IMR-90 (cell line): ENCODE measurements at regions not wholly inside any gene's neighbourhood (a gene's known extent, or its start where the extent isn't known, plus 50 kb on each side); places are given as distances from the start of the nearest gene placed in this dataset.

Experiments
- ATAC-seq: fragments of 200-7000 bp; cut with Tn5 transposase; 2 replicates; pipeline ENCODE4 v1.9.1; 2020; ENCODE audit warnings: low read depth, mild to moderate bottlenecking, moderate library complexity
- BruUV-seq: library from RNA; stranded (reverse); fragments of 400-500 nt; replicated peaks from 2 replicates; lab custom pipeline; 2021; lab: Mats Ljungman, UMichigan
- CTCF ChIA-PET: fragments of 300-600 bp; formaldehyde crosslinking; extraction: SDS; loops from one replicate; lab custom pipeline; 2021; ENCODE audit warnings: antibody characterized with exemption; lab: Yijun Ruan, JAX
- POLR2A ChIA-PET: fragments of 300-600 bp; sonication (Branson Sonifier 250); formaldehyde crosslinking; loops from one replicate; lab custom pipeline; 2022; ENCODE audit warnings: antibody characterized with exemption; ENCODE audit not compliant: unreplicated experiment; lab: Charles Lee
- DNase-seq: peaks from one replicate; pipeline ENCODE4 v3.0.0; 2013
- H2AFZ ChIP-seq: replicated peaks from 2 replicates; pipeline ENCODE3; 2013; ENCODE audit warnings: low read length, mild to moderate bottlenecking; ENCODE audit not compliant: poor library complexity
- H2AK5ac ChIP-seq: 2 replicates; pipeline ENCODE4 v1.6.1; 2013; ENCODE audit warnings: low read depth, low read length, inconsistent platforms
- H2AK9ac ChIP-seq: replicated peaks from 2 replicates; pipeline ENCODE3; 2013; ENCODE audit warnings: mild to moderate bottlenecking, low read depth, low read length, moderate library complexity; ENCODE audit not compliant: poor library complexity
- H2BK120ac ChIP-seq: 2 replicates; pipeline ENCODE4 v1.6.1; 2013; ENCODE audit warnings: low read depth, low read length, inconsistent platforms
- H2BK15ac ChIP-seq: 3 replicates; pipeline ENCODE4 v1.6.1; 2013; ENCODE audit warnings: low read depth, low read length, inconsistent platforms
- H2BK20ac ChIP-seq: 2 replicates; pipeline ENCODE4 v1.6.1; 2013; ENCODE audit warnings: low read depth, mild to moderate bottlenecking, inconsistent platforms, low read length, moderate library complexity
- H2BK5ac ChIP-seq: 2 replicates; pipeline ENCODE4 v1.6.1; 2013; ENCODE audit warnings: mild to moderate bottlenecking, low read depth, low read length, inconsistent platforms; ENCODE audit not compliant: poor library complexity, severe bottlenecking
- H3K14ac ChIP-seq: replicated peaks from 2 replicates; pipeline ENCODE4 v1.6.1; 2013; ENCODE audit warnings: low read depth, low read length, inconsistent platforms
- H3K18ac ChIP-seq: 2 replicates; pipeline ENCODE4 v1.6.1; 2013; ENCODE audit warnings: low read depth, low read length, control low read depth
- H3K23ac ChIP-seq: 2 replicates; pipeline ENCODE4 v1.6.1; 2013; ENCODE audit warnings: low read depth, low read length, inconsistent platforms
- H3K27ac ChIP-seq: 2 replicates; pipeline ENCODE4 v1.5.1; 2013; ENCODE audit warnings: mild to moderate bottlenecking, control low read depth, low read length; ENCODE audit not compliant: insufficient read depth
- H3K27me3 ChIP-seq: 2 replicates; pipeline ENCODE4 v1.6.1; 2013; ENCODE audit warnings: low read length; ENCODE audit not compliant: control insufficient read depth, insufficient read depth
- H3K36me3 ChIP-seq: 2 replicates; pipeline ENCODE4 v1.6.1; 2013; ENCODE audit warnings: low read length, mixed read lengths; ENCODE audit not compliant: control insufficient read depth, insufficient read depth
- H3K4ac ChIP-seq: 2 replicates; pipeline ENCODE4 v1.6.1; 2013; ENCODE audit warnings: low read depth, low read length, inconsistent platforms
- H3K4me1 ChIP-seq: 2 replicates; pipeline ENCODE4 v1.6.1; 2013; ENCODE audit warnings: low read length, mixed read lengths; ENCODE audit not compliant: control insufficient read depth, insufficient read depth
- H3K4me2 ChIP-seq: 2 replicates; pipeline ENCODE4 v1.6.1; 2013; ENCODE audit warnings: low read depth, mild to moderate bottlenecking, control low read depth, low read length, moderate library complexity
- H3K4me3 ChIP-seq: 2 replicates; pipeline ENCODE4 v1.5.1; 2013; ENCODE audit warnings: low read depth, mild to moderate bottlenecking, control low read depth, low read length, moderate library complexity; ENCODE audit not compliant: insufficient read depth
- H3K56ac ChIP-seq: 2 replicates; pipeline ENCODE4 v1.6.1; 2013; ENCODE audit warnings: low read length, inconsistent platforms; ENCODE audit not compliant: insufficient read depth; ENCODE audit errors: extremely low read depth
- H3K79me1 ChIP-seq, 2 experiments: 2 replicates each; pipeline ENCODE4 v1.6.1; 2013; ENCODE audit warnings: low read length in 2 of 2, inconsistent platforms in 1 of 2, low read depth in 1 of 2
- H3K9ac ChIP-seq: 2 replicates; pipeline ENCODE4 v1.6.1; 2013; ENCODE audit warnings: low read depth, low read length, control low read depth
- H3K9me1 ChIP-seq: 2 replicates; pipeline ENCODE4 v1.6.1; 2013; ENCODE audit warnings: low read length, inconsistent platforms; ENCODE audit not compliant: insufficient read depth
- H3K9me3 ChIP-seq: 2 replicates; pipeline ENCODE4 v1.6.1; 2013; ENCODE audit warnings: low read length; ENCODE audit not compliant: control insufficient read depth, insufficient read depth
- H4K20me1 ChIP-seq: 2 replicates; pipeline ENCODE4 v1.6.1; 2013; ENCODE audit warnings: low read length, inconsistent platforms; ENCODE audit not compliant: insufficient read depth
- H4K5ac ChIP-seq: 2 replicates; pipeline ENCODE4 v1.6.1; 2013; ENCODE audit warnings: mild to moderate bottlenecking, low read depth, low read length, control low read depth
- H4K8ac ChIP-seq, 2 experiments: 2 replicates each; pipeline ENCODE4 v1.6.1; 2013; ENCODE audit warnings: low read depth in 2 of 2, low read length in 2 of 2, control low read depth in 1 of 2, inconsistent platforms in 1 of 2
- H4K91ac ChIP-seq: 2 replicates; pipeline ENCODE4 v1.6.1; 2013; ENCODE audit warnings: low read depth, low read length, inconsistent platforms; ENCODE audit not compliant: insufficient read depth
- BHLHE40 ChIP-seq: fragments of 150-350 bp; IDR thresholded peaks from 2 replicates; pipeline ENCODE4 v1.6.1; 2016; ENCODE audit warnings: mild to moderate bottlenecking, low read depth, low read length
- CHD1 ChIP-seq: IDR thresholded peaks from 2 replicates; pipeline ENCODE4 v1.6.1; 2012; ENCODE audit warnings: low read depth, low read length, improper control_type of control experiment
- CTCF ChIP-seq: conservative IDR thresholded peaks from 2 replicates; pipeline ENCODE4 v1.5.1; 2012; ENCODE audit warnings: mild to moderate bottlenecking, low read depth, low read length, improper control_type of control experiment
- ELK1 ChIP-seq: fragments of 150-350 bp; IDR thresholded peaks from 2 replicates; pipeline ENCODE4 v1.6.1; 2016; ENCODE audit warnings: low read depth, mild to moderate bottlenecking, low read length, moderate library complexity, borderline replicate concordance
- FOS ChIP-seq: fragments of 150-350 bp; IDR thresholded peaks from 2 replicates; pipeline ENCODE4 v1.6.1; 2016; ENCODE audit warnings: low read depth, low read length
- MAFK ChIP-seq: IDR thresholded peaks from 2 replicates; pipeline ENCODE4 v1.6.1; 2012; ENCODE audit warnings: low read depth, low read length, improper control_type of control experiment
- MAZ ChIP-seq: IDR thresholded peaks from 2 replicates; pipeline ENCODE4 v1.6.1; 2012; ENCODE audit warnings: low read depth, mild to moderate bottlenecking, low read length, improper control_type of control experiment, moderate library complexity, borderline replicate concordance
- NFE2L2 ChIP-seq: fragments of 150-350 bp; IDR thresholded peaks from 2 replicates; pipeline ENCODE4 v1.6.1; 2016; ENCODE audit warnings: low read depth, mild to moderate bottlenecking, low read length
- RAD21 ChIP-seq: IDR thresholded peaks from 2 replicates; pipeline ENCODE4 v1.6.1; 2012; ENCODE audit warnings: low read length, improper control_type of control experiment
- SMC3 ChIP-seq: fragments of 150-350 bp; IDR thresholded peaks from 2 replicates; pipeline ENCODE4 v1.6.1; 2016; ENCODE audit warnings: low read depth, mild to moderate bottlenecking, antibody characterized with exemption, low read length, moderate library complexity
- WGBS, 2 experiments: methylation state at CpG; one replicate each; pipeline versions ENCODE4 v1.1.5 to v1.1.7; 2013; ENCODE audit warnings: missing lambda C conversion rate in 2 of 2; ENCODE audit not compliant: insufficient read length in 1 of 2; ENCODE audit errors: extremely low coverage in 2 of 2; 5-methylcytosine and 5-hydroxymethylcytosine counted together
- dilution Hi-C: fragments of 300-500 bp; cut with HindIII; formaldehyde crosslinking; loops from one replicate; pipeline ENCODE4 v1.14.3; 2018; ENCODE audit warnings: low sequenced_read_pairs; ENCODE audit not compliant: unreplicated experiment
- in situ Hi-C: fragments of 300-500 bp; cut with MboI; formaldehyde crosslinking; loops from 3 replicates; pipeline ENCODE4 v1.14.3; 2019; ENCODE audit warnings: low sequenced_read_pairs, inconsistent platforms, mixed read lengths
- intact Hi-C: fragments of 100-400 bp; cut with micrococcal nuclease; formaldehyde crosslinking; loops from 2 replicates; pipeline ENCODE4 v1.10.0; 2022

DNA sequence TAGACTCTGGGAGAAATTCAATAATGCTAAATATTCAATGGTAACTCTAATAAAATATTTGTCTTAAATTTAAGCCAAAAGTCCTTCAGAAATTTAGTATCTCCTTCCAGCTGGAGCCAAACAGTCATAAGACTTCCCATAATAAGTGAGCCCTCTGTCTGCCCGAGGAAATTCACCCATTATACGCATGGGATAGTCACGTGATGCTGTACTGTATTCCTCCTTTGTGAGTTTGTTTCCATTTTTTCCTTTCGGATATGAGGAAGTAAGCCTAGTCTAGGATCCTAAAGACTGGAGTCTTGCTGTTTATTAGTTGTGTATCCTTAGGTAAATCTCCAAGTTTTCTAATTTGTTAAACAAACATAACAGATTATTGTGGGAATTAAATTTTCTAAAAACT lies 110.4 kb upstream of the PLAAT1 start:
- H3K36me3 ChIP-seq = no peaks in the 10 kb centered on the region
- no peak overlapping the region for H2AK5ac ChIP-seq
- no peaks in the 10 kb centered on the region for H3K9me1 ChIP-seq
- no peak overlapping the region for H2BK5ac ChIP-seq
- dilution Hi-C loops = no loop called here
- no peak overlapping the region for H2AK9ac ChIP-seq
- TF ChIP-seq MAZ (no peak), ELK1 (no peak), MAFK (no peak), CHD1 (no peak), CTCF (no peak), SMC3 (no peak), NFE2L2 (no peak), RAD21 (no peak), FOS (no peak), BHLHE40 (no peak)
- H3K4me2 ChIP-seq = no peak overlapping the region
- in situ Hi-C loops = no loop called here
- H2BK120ac ChIP-seq = no peak overlapping the region
- H3K4me3 ChIP-seq = no peak overlapping the region
- ChIA-PET CTCF (no interaction called here), POLR2A (no interaction called here)
- H3K27ac ChIP-seq = no peak overlapping the region
- H3K23ac ChIP-seq = no peak overlapping the region
- no peak overlapping the region for H3K4ac ChIP-seq
- H3K56ac ChIP-seq = no peak overlapping the region
- H3K79me1 ChIP-seq = no peaks in the 10 kb centered on the region
- no peak overlapping the region for H4K8ac ChIP-seq
- no peak overlapping the region for H2BK20ac ChIP-seq
- no peak overlapping the region for H4K5ac ChIP-seq
- intact Hi-C loops = no loop called here
- H3K9me3 ChIP-seq = no peaks in the 10 kb centered on the region
- H2AFZ ChIP-seq = no peak overlapping the region
- no peaks in the 10 kb centered on the region for H4K20me1 ChIP-seq
- H3K9ac ChIP-seq = no peak overlapping the region
- no peak overlapping the region for H3K18ac ChIP-seq
- no peak overlapping the region for H2BK15ac ChIP-seq
- H3K14ac ChIP-seq = no peak overlapping the region
- no peaks in the 10 kb centered on the region for H3K27me3 ChIP-seq
- ATAC-seq (no peak), DNase-seq (no peak)
- no TSS peak for BruUV-seq
- no peaks in the 10 kb centered on the region for H3K4me1 ChIP-seq
- no peak overlapping the region for H4K91ac ChIP-seq
- no CpG with 5 or more reads among the region's 4 CpGs for WGBS, 2 experiments
